Bone marrow (tissue), 2 donors: ENCODE measurements at regions not wholly inside any gene's neighbourhood (a gene's known extent, or its start where the extent isn't known, plus 50 kb on each side); places are given as distances from the start of the nearest gene placed in this dataset.

Experiments
- DNase-seq, 2 donors: peaks; one replicate each; lab custom pipeline; 2025; lab: John Stamatoyannopoulos, UW

DNA sequence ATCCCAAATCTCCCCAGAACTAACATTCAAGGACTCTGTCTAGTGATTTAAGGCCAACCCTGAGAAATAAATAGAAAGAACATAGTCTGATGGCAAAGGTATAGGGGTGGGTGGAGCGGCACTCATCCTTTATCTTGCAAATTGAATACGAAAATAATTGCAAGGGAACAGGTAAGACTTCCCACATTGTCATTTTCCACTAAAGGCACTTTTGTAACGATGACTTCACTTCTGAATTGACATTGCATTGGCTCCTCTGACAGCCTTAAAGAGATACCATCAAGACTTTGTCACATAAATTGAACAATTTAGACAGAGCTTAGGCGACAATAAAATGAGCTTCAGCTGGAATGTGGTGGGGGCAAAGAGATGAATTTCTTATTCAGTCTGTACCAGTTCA is 75.3 kb upstream of the PLCL2 start:
- DNase-seq, result no peak

DNA sequence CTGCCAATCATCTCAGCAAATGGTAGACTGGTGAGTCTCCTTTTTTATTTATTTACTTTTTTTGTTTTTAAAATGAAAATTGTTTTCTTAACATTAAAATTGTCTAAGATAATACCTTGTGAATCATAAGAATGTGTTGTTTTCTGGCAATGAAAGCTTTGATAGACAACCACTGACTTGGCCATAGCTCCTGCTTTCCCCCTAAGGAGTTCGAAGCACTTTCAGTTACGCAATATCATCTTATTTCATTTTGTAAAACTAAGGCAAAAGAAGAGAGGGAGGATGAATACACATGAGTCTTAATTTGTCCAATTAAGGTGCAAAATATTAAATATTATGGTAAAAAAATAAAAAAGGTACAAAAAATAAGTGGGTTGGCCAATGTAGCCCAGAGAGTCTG is 74.8 kb upstream of the PLCL2 start:
- DNase-seq, result no peak

DNA sequence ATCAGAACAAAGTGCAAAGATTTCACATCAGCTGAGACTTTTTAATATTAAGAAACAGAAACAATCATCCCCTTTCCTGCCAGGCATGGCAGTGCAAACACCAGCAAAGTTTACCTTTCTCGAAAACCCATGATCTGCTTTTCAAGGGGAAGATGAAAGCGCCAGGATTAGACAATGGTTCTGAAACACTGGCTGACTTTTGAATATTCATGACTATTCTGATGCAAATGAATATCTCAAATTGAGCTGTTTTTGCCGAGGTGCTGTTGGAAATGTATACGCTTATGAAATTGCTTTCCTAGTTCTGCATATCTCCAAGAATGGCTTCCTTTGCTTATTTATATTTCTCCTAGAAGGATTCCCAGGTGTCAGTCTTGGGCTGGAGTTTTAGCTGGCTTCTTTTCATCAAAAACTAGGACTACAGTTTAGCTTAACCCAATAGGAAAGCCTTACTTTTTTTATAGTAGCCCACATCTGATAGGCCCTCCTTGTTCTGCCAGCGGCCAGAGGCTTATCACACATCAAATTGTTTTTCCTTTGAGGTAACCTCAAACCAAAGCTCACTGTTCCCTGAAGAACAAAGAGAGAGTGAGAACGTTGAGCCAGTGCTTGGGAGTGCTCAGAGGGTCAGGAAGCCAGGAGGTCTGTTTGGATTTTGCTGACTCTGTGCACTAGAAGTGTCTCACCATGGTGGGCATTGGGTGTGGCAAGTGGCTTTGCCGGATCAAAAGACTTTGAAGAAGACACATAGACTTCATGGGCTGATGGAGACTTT is 74.0 kb upstream of the PLCL2 start:
- DNase-seq, result no peak

DNA sequence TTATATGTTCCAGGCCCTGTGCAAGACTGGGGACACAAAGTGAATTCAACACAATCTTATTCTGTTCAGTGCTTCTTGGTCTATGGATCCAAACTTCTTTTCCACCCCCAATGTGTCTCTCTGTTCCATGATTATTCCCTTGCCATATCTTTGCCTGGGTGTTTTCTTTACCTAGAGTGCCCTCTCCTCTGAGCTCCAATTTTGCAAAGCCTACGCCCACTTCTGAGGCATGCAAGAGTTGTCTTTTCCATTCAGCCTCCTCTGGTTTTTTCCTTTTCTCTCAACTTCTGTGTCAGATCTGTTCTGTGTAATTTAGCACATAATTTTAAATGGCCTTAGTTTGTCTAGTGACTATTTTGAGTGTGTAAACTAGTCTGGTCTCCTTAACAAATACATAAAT is 72.8 kb upstream of the PLCL2 start:
- no peak for DNase-seq

DNA sequence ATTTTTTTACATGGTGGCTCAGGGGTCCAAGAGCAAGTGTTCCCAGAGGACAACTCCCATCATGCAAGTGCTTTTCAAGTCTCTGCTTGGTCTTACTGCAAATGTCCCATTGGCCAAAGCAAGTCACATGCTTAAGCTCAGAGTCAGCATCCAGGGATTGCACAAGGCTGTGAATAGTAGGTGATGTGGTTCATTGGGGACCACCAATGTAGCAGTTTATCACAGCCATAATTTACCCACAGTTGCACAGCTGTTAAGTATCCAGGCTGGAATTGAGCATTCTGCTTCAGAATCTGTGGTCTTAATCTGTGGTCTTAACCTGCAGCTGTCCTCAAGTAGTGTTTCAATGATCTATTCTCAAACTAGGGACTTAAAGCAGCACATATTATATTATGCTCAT is 71.4 kb upstream of the PLCL2 start:
- no peak for DNase-seq

DNA sequence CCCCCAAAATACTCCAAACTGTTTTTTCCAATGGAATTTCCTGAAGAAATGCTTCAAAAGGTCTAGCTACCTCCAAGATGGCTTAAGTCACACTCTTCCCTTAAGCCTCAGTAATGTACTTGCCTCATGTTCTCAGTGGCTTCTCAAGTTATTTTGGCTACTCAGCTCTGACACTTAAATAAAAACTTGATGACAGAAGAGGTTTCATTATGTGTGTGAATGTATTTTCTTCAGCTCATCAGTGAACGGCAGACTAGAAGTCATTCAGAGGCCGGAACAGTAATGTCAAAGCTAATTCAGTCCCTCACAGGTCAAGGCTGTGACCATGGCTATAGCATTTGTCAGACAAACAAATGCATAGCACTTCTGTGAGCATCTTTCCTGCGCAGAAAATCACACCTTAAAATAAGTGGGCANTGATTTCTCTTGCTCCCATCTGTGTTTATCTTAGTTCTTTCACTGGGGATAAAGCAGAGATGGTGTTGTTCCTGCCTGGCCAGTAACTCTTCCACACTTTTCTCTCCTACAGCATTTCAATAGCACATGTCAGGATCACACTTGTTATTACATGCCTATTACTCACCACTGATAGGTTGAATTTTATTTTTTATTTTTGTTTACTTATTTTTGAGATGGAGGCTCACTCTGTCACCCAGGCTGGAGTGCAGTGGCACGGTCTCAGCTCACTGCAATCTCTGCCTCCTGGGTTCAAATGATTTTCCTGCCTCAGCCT is 68.5 kb upstream of the PLCL2 start:
- DNase-seq, result no peak

DNA sequence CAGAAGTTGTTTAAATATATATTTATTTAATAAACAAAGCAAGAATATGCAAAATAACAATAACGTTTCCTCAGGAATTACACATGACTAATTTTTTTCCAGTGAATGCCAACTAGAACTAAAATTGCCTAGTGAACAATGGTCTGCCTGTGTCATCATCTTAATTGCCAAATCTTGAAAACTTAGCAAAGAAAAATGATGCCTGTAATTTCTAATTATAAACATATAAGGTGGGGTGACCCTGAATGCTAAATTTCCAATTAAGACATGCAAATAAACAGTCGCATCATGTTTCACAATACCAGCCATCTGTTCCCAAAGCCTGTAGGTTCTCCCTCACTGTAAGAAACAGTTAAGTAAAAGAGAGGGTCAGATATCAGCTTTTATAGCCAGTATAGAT is 67.6 kb upstream of the PLCL2 start:
- no peak for DNase-seq

DNA sequence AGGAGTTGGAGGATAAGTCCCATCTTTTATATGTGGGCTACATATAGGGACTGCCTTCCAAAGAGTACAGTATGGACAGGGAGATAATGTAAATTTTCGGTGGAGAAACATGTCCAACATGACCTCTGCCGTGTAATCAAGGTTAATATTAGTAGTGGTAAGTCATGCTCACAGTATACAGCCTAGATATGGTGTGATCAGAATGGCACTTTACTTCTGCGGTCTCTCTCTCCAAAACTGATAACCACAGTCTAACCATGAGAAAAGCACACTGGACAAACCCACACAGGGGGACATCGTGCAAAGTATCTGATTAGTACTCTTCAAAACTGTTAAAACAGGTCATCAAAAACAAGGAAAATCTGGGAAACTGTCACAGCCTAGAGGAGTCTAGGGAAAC is 66.6 kb upstream of the PLCL2 start:
- no peak for DNase-seq

DNA sequence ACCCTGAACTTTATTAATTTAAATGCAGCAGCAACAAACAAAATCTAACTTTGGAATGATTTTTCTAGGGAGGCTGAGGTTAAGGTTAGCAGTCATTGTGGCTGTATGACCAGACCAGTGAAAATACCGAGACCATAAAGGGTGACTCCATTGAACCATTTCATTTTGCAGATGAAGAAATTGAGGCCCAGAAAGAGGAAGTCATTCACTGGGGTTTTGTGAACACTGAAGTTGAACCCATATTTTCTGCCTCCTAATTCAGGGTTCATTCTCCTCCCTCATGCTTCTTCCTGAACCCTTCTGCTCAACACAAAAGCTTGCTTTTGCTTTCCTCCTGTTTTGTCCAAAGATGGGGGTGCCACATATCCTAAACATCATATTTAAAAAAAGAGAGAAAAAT is 65.8 kb upstream of the PLCL2 start:
- DNase-seq, result no peak

DNA sequence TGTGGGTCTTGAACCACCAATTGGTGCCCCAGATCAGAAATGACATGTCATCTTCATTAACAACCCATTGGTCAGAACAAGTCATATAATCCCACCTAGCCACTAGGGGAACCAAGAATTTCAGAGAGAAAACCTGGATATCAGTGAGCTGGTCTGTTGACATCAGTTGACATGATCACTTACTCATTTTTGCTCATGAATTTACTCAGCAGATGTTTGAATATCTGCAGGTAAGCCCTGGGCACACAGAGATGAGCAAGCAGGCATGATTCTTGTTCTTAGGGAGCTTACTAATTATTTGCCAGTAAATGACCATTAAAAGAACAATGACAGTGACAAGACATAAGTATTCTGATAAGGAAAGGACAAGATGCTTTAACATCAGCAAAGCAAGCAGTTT is 64.3 kb upstream of the PLCL2 start:
- no peak for DNase-seq

DNA sequence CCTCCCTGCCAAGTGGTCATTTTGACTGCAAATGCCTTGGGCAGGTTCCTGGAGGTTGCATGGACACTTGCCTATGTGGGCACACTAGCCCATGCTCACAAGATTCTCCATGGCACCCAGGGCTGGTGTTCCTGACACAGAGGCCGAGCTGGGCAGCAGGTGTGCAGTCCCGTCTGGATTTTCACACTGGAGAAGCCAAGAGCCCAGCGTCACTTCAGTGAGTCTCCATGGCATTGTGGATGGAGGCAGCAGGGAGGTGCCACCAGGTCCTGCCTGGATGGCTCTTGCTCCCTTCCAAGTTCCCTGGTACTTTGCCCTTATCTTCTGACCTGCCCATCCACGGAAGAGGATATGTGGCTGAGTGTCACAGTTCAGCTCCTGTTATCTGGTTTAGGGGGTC is 63.7 kb upstream of the PLCL2 start:
- no peak for DNase-seq

DNA sequence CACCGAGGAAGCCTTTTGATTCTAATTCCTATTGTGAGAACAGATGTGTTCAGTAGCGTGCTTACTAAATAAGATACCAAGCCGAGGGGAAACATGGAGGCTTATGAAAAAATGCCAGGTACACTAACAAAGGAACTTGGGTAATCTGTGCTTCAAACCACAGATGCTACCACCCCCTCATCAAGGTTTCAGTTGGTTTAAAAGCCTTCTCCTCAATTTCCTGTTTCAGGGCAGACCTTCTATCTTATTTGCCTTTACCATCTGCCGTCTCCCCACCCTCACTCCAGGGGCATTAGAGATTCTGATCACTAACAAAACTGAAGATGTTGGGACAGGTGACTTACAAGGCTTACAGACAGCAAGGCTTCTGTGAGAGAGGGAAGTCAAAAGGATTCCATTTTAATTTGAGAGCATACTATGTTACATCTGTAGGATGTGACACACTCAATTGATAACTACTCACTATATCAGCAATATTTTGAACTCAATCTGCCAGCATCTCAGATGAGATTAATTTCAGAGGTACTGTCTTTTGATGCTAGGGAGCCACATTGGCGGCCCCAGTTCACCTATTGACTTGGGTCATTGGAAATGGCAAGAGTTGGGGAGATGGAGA is 60.6 kb upstream of the PLCL2 start:
- no peak for DNase-seq

DNA sequence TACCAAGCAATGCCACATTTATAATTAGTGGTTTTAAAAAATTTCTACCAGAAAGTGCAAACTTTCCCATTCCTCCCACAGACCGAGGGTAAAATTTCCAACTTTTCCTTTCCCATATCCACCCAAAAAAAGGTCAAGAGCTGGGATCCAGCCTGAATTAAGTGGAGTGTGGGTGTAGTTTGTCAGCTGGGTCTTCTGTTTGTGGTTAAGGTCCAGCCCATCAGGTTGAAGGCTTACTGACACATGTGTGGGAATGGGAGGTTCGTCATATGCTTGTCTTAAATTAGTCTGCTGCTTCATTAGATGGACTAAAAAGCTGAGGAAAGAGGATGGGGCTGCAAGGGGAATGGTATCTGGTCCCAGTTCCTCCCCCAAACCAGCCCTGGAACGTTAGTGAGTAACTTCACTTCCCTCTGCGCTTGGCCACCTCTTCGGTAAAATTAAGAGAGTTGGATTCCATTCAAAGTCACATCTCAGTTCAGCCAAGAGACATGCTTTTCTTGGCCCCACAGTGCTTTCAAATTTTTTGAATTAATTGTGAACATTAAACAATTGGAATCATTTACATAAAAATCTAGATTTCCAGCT is 59.0 kb upstream of the PLCL2 start:
- DNase-seq, result no peak

DNA sequence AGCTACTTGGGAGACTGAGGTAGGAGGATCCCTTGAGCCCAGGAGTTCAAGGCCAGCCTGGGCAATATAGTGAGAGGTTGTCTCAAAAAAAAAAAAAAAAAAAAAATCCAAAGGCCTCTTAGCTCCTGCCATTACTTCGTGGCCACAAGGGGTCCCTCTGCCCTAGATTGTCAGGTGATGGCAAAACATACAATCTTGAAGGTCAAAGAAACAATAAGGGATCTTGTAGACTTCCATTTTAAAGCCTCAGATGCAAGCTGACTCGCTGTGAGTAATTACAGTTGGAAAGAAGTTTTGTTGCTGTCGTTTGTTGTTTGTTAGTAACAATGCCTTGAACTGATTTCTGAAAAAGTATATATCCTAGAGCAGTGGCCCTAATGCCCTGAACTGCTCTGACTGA is 55.9 kb upstream of the PLCL2 start:
- DNase-seq, result peak in 1 of 2 donors; percentile 17

DNA sequence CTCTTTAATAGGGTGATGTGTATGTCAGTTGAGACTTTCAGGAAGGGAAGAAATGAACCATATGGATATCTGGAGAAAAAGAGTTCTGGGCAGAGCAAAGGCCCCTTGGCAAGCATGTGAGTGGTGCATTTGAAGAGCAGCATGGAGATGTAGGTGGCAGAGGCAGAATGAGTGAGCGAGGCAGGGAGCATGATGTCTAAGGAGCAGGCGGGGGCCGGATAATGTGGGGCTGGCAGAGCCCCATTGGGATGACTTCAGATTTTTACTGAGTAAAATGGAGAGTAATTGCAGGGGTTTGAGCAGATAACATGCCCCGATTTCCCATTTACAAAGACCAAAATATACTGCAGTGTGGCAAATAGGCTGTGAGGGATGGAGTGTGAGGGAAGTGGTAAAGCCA is 52.9 kb upstream of the PLCL2 start:
- no peak for DNase-seq

DNA sequence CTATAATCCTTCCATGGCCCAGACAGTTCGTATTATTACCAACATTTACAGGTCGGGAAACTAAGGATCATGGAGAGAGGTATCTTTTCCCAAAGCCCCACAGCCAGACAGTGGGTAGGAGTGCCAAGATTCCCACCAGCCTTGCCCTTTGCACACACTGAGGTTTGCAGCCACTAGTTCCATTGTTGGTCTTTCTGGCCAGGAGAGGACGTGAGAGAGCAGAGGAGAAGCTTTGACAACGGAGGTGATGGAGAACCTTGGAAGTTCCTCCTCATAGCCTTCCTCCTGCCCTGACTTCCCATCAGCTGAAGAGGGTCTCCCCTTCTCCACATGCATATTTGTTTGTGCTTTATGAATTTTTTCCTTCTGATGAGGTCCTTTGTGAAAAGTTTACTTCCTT is 50.5 kb upstream of the PLCL2 start:
- no peak for DNase-seq

DNA sequence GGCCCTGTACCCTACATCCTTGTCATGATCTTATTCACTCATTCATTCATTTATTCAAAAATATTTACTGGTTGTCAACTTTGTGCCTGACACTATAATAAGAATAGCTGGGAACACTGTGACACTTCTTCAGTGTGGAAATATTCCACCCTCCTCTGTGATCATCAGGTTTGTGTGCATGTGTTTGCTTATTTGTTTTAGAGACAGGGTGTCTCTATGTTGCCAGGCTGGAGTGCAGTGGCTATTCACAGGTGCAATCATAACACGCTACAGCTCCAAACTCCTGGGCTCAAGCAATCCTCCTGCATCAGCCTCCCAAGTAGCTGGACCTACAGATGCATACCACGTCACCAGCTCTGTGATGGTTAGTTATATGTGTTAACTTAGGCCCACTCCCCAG is 50.0 kb upstream of the PLCL2 start:
- DNase-seq, result no peak
